ENCODE measurements at regions not wholly inside any gene's neighbourhood (a gene's known extent, or its start where the extent isn't known, plus 50 kb on each side); places are given as distances from the start of the nearest gene placed in this dataset.

GRCh38 chr4:54542540-54543041 is 115.2 kb upstream of the KIT start (continued):
- TF ChIP-seq SIN3A (IDR thresholded peaks at IDR 0.05; ENCODE audit: borderline replicate concordance in 2 of 2, control insufficient read depth in 1 of 2, low read depth in 2 of 2, low read length in 2 of 2) (no peak), ZNF175 (CRISPR knock-in tag; IDR thresholded peaks at IDR 0.05; ENCODE audit: low read depth) (peak; percentile 87), MAZ (CRISPR knock-in tag; conservative IDR thresholded peaks at IDR 0.05 in 1 of 2, IDR thresholded peaks at IDR 0.05 in 1 of 2) (peak in 1 of 2 experiments; percentile 43; a peak in 1 of 4 replicates), KDM1A (IDR thresholded peaks at IDR 0.05) (peak; percentile 87 to 92), FOSL1 (tag; conservative IDR thresholded peaks at IDR 0.05) (peak; percentile 56; the same call in 1 of the 2 replicates), NCOA1 (IDR thresholded peaks at IDR 0.05; ENCODE audit: low read depth) (peak; percentile 82), NCOA2 (IDR thresholded peaks at IDR 0.05; ENCODE audit: partially characterized antibody in 2 of 2) (peak; percentile 62 to 65), ATF1 (CRISPR knock-in tag; IDR thresholded peaks at IDR 0.05) (no peak), ATF1 (tag; IDR thresholded peaks at IDR 0.05) (peak; percentile 88), HMGN3 (IDR thresholded peaks at IDR 0.05; ENCODE audit: borderline replicate concordance, extremely low read depth, insufficient read length, low read depth, low read length) (peak; percentile 60), ZNF584 (CRISPR knock-in tag; IDR thresholded peaks at IDR 0.05; ENCODE audit: low read depth) (0 out of 2 replicates have a peak, but pooled peaks have one; percentile 61), GATA2 (CRISPR knock-in tag; IDR thresholded peaks at IDR 0.05) (peak; percentile 78; the same call in 1 of the 2 replicates), PHB2 (IDR thresholded peaks at IDR 0.05; ENCODE audit: low read depth) (peak; percentile 66; the same call in 1 of the 2 replicates), ZBTB33 (CRISPR knock-in tag; IDR thresholded peaks at IDR 0.05) (no peak), HDAC1 (IDR thresholded peaks at IDR 0.05) (peak in 1 of 2 experiments; percentile 66; a peak in 2 of 4 replicates), DACH1 (IDR thresholded peaks at IDR 0.05; ENCODE audit: partially characterized antibody) (no peak), CUX1 (CRISPR knock-in tag; IDR thresholded peaks at IDR 0.05) (peak; percentile 81; the same call in 1 of the 2 replicates), JUND (IDR thresholded peaks at IDR 0.05; ENCODE audit: borderline replicate concordance, low read depth, low read length) (peak; percentile 76; the same call in 1 of the 2 replicates), JUND (tag; IDR thresholded peaks at IDR 0.05; ENCODE audit: borderline replicate concordance, low read depth, low read length) (peak; percentile 62; the same call in 1 of the 3 replicates), CTBP1 (IDR thresholded peaks at IDR 0.05; ENCODE audit: borderline replicate concordance) (peak; percentile 90), ATF7 (IDR thresholded peaks at IDR 0.05) (peak; percentile 65), CHD4 (IDR thresholded peaks at IDR 0.05; ENCODE audit: insufficient read depth, insufficient replicate concordance, low read depth, low read length, poor library complexity, severe bottlenecking) (no peak)
